GM21737 (cell line): ENCODE measurements at regions not wholly inside any gene's neighbourhood (a gene's known extent, or its start where the extent isn't known, plus 50 kb on each side); places are given as distances from the start of the nearest gene placed in this dataset.

Experiments used
- ATAC-seq: cut with Tn5 transposase; IDR thresholded peaks from one replicate; pipeline ENCODE4 v1.9.1; 2021; ENCODE audit warnings: mild to moderate bottlenecking, moderate library complexity; ENCODE audit not compliant: unreplicated experiment

GRCh38 chr5:100479079-100479688 is 56.0 kb upstream of the FAM174A start:
- ATAC-seq, result no peak

GRCh38 chr5:100472091-100472490 is 63.1 kb upstream of the FAM174A start:
- ATAC-seq, result no peak

- ATAC-seq, result peak; percentile 95
Measured at GRCh38 chr5:100469767-100470166, 65.4 kb upstream of the FAM174A start.

- no peak for ATAC-seq
Measured at GRCh38 chr5:100464418-100464817, 70.8 kb upstream of the FAM174A start.

GRCh38 chr5:100456615-100457014 is 78.6 kb upstream of the FAM174A start:
- no peak for ATAC-seq

GRCh38 chr5:100452126-100452525 is 83.0 kb upstream of the FAM174A start:
- no peak for ATAC-seq

GRCh38 chr5:100448111-100448528 is 87.1 kb upstream of the FAM174A start:
- no peak for ATAC-seq

- ATAC-seq, result no peak
Measured at GRCh38 chr5:100446879-100447430, 88.2 kb upstream of the FAM174A start.

GRCh38 chr5:100444961-100445360 is 90.2 kb upstream of the FAM174A start:
- ATAC-seq, result no peak

GRCh38 chr5:100434815-100435214 is 100.4 kb upstream of the FAM174A start:
- ATAC-seq, result no peak

- ATAC-seq, result no peak
Measured at GRCh38 chr5:100432741-100433140, 102.4 kb upstream of the FAM174A start.

GRCh38 chr5:100430268-100431195 is 104.6 kb upstream of the FAM174A start:
- ATAC-seq, result peak; percentile 67

- no peak for ATAC-seq
Measured at GRCh38 chr5:100424787-100425186, 110.4 kb upstream of the FAM174A start.

GRCh38 chr5:100424017-100424416 is 111.2 kb upstream of the FAM174A start:
- ATAC-seq, result no peak

GRCh38 chr5:100423330-100423729 is 111.8 kb upstream of the FAM174A start:
- ATAC-seq, result no peak

- no peak for ATAC-seq
Measured at GRCh38 chr5:100421360-100421759, 113.8 kb upstream of the FAM174A start.

GRCh38 chr5:100418231-100418630 is 116.9 kb upstream of the FAM174A start:
- ATAC-seq, result no peak

GRCh38 chr5:100409660-100410151 is 125.5 kb upstream of the FAM174A start:
- no peak for ATAC-seq

GRCh38 chr5:100407053-100407452 is 128.1 kb upstream of the FAM174A start:
- no peak for ATAC-seq

- ATAC-seq, result no peak
Measured at GRCh38 chr5:100406640-100407039, 128.5 kb upstream of the FAM174A start.

- no peak for ATAC-seq
Measured at GRCh38 chr5:100402071-100402470, 133.1 kb upstream of the FAM174A start.

GRCh38 chr5:100401149-100401548 is 134.0 kb upstream of the FAM174A start:
- no peak for ATAC-seq
